T1000 (cell line): ENCODE measurements at regions not wholly inside any gene's neighbourhood (a gene's known extent, or its start where the extent isn't known, plus 50 kb on each side); places are given as distances from the start of the nearest gene placed in this dataset.
A peak's percentile ranks its signal among the peaks of the same experiment; 100 is the strongest.

Experiments
- DNase-seq: peaks from one replicate; lab custom pipeline; 2025; ENCODE audit warnings: mixed read lengths; lab: John Stamatoyannopoulos, UW

- DNase-seq: no peak
These were observed 101.0 kb upstream of the NMNAT3 start for GRCh38 chr3:139778682-139779233.

- no peak for DNase-seq
These were observed 97.0 kb upstream of the NMNAT3 start for GRCh38 chr3:139774560-139775302.

DNA sequence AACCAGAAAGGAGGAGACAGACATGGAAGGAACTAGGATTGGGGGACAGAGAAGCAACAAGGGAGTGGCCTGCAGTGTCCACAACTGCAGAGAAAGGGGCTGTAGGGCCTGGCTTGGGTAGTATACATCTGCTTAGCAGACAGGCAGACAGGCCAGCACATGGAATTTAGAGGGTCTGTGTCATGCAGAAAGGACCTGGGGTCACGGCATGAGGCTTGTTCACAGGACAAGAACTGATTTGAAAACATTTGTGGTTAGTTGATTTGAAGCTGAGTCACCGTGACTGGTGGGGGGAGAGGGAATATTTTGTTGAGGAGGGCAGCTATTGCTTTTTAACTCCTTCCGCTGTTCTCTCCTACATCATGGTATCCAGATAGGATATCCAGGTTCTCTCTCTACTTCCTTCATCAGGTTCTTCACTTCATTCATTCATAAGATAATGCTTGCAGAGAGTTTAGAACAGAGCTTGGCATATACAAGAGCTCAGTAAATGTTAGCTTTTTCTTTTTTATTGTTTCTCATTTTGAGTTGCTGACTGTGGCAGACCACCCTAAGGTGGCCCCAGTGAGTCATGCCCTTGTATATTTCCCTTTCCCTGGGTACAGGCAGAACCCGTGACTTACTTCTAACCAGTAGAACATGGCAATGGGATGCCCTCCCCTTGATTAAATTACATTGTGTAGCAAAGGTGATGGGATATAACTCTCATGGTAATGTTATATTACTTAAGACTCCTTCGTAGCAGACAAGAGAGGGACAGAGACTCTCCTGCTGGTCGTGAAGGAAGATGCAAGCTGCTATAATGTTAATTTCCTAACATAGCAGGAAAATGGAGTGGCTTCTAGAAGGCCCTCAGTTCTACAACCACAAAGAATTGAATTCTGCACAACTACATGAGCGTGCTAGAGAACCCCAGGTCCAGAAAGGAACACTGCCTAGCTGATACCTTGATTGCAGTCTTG is 95.0 kb upstream of the NMNAT3 start:
- DNase-seq: peak; percentile 61

- no peak for DNase-seq
These were observed 93.6 kb upstream of the NMNAT3 start for GRCh38 chr3:139771331-139771730.

- no peak for DNase-seq
These were observed 92.8 kb upstream of the NMNAT3 start for GRCh38 chr3:139770577-139770976.

DNA sequence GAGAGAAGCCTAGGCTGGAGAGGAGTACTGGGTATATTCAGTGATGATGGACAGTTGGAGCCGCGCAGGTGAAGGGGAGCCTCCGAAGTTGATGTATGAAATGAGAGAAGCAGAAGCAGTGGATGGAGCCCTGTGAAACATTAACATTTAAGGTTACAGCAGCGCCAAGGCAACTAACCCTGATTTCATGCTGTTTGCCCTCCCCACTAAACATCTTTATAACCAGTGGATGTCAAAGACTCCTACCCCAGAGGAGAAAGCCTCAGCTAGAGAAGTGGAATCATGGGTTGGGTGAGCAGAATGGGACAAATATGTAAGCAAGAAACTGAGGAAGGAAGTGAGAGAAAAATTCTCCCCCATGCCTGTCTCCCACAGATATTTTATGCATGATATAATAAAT is 92.0 kb upstream of the NMNAT3 start:
- no peak for DNase-seq

- DNase-seq: peak; percentile 46
These were observed 87.2 kb upstream of the NMNAT3 start for GRCh38 chr3:139764936-139765335.

DNA sequence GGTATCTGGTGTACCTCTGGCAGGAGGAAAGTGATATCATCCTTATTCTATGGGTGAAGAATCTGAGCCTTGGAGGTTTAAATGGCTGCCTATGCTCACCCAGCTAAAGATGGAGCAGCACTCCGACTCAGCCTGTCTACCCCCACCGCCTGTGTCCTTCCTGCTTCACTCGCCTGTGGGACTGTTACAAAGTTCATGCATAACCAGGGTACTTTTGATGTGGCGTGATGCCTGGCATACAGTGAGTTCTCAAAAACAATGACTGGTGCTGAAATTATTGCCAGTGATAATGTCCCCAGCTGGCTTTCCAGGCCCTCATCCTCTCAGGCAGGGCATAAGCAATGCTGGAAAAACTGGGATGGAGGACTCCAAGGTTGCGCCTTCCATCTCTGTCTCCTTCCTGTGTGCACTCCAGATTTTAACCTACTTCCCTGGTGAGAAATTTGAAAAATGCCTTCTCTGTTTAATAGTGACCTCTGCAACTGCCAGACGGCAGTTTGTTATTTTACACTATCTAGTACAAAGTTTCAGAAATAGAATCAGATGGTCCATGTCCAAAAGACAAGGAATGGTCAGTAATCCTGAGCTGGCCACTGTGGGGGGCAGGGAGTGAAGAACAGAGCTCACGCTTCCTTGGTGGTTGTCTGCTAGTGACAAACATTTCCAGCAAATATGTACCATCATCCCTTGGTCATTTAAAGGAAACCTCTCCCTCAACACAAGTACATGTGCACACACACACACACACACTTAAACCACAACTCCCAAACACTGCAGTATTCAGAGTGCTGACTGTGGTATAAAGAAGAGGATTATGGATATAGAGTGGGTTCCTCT is 86.5 kb upstream of the NMNAT3 start:
- no peak for DNase-seq

DNA sequence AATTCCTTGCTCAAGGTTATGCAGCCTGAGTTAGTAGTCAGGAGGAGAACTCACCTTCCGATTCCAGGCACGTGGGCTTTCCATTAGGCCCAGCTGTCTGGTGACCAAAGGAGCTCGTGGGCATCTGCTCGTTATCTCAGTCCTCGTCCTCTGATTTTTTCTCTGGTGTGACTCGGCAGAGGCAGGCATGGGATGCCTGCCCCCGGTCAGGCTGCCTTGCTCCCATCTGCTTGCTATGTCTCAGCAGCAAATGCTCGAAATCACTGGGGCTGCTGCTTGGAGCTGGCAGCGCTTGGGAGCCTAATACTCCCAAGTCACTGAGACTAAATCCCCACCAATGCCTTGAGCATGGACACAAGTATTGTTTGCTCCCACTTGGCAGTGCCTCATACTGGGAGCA is 84.5 kb upstream of the NMNAT3 start:
- DNase-seq: no peak

DNA sequence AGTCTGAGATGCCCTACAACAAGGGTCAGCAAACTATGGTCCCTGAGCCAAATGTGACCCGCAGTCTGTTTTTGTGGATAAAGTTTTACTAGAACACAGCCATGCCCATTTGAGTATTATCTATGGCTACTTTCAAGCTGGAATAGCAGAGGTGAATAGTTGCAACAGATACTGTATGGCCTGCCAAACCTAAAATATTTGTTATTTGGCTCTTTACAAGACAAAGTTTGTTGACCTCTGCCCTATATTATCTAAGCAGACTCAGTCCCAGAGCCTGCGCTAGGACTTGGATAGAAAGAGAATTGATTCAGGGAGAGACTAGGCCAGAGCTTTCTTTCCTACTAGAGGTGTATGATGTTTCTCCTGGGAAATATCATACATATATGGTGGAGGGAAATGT is 81.7 kb upstream of the NMNAT3 start:
- DNase-seq: no peak

- no peak for DNase-seq
These were observed 81.0 kb upstream of the NMNAT3 start for GRCh38 chr3:139758654-139759291.

DNA sequence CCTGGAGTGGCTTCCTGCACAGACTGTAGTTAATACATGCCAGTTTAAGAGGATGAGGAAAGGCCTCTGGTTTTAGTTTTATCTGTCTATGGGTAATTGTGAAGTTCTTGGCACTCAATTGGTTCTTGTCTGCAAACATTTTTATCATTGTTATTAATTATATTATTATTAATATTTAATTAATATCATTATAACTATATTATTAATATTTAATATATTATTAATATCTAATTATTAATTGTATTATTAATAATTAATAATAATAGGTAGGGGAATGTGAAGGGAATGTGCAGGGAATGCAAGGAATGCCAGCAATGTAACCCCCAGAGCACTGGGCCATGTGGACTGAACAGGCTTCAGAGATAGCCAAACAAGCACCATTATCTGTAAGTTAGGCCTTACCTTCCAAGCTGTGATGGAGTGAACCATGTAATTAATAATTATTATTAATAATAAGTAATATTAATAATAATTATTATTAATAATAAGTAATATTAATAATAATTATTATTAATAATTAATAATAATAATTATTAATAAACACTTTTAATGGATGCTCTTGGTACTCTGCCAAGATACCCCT is 79.8 kb upstream of the NMNAT3 start:
- DNase-seq: no peak

GRCh38 chr3:139756529-139757103 is 78.8 kb upstream of the NMNAT3 start:
- DNase-seq: no peak

DNA sequence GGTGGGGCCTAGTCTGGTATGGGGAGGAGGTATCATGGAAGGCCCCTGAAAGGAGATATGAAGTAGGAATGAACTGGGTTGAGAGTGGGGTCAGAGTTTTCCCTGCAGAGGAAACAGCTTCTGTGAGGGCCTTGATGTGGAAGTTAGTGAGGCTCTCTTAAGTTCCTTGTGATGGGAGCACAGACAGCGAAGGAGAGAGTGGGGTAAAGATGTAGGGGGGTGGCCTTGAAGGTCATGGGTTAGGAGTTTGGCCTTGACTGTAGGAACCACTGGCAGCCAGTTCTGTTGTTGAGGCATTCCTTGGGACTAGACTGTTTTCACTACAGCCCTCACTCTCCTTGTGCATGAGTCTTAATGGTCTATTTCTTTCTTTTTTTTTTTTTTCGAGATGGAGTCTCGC is 77.8 kb upstream of the NMNAT3 start:
- DNase-seq: no peak

DNA sequence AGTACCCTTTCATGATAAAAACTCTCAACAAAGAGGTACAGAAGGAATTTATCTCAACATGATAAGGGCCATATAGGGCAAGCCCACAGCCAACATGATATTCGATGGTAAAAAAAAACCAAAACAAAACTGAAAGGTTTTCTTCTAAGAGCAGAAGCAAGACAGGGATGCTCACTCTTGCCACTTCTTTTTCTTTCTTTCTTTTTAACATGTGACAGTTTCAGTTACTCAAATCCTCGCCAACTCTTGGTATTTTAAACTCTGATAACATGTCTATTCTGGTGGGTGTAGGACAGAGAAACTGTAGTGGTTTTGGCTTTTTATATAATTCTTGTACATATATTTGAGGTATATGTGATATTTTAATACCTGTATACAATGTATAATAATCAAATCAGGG is 74.0 kb upstream of the NMNAT3 start:
- no peak for DNase-seq

- no peak for DNase-seq
These were observed 68.7 kb upstream of the NMNAT3 start for GRCh38 chr3:139746481-139746880.

- no peak for DNase-seq
These were observed 68.1 kb upstream of the NMNAT3 start for GRCh38 chr3:139745831-139746230.

- no peak for DNase-seq
These were observed 60.9 kb upstream of the NMNAT3 start for GRCh38 chr3:139738697-139739096.

GRCh38 chr3:139737682-139738361 is 60.0 kb upstream of the NMNAT3 start:
- no peak for DNase-seq

DNA sequence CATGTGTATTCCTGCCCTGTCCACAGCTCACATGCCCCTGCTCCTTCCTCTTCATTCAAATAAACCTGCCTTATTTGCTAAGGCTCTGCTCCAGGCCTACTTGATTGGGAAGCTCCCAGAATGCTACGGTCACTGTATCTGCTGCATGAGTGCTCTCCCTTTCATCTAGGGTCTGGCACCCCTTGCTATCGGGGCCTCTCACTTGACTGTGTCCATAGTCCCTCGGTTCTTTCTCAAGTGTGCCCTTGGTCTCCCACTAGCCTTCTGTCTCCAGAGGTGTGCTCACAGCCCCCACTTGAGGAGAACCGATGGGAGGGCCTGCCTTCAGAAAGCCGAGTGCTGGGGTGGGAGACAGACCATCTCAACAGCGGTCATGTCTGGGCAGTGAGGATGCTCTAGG is 57.4 kb upstream of the NMNAT3 start:
- DNase-seq: no peak
